ENCODE measurements at regions not wholly inside any gene's neighbourhood (a gene's known extent, or its start where the extent isn't known, plus 50 kb on each side); places are given as distances from the start of the nearest gene placed in this dataset.
A peak's percentile ranks its signal among the peaks of the same experiment; 100 is the strongest.

GRCh38 chr10:128839134-128839533 lies 627.9 kb upstream of the MGMT start:
- no peak for DNase-seq

GRCh38 chr10:128839701-128840100 lies 627.3 kb upstream of the MGMT start:
- DNase-seq: no peak

- DNase-seq: no peak
These were observed 623.1 kb upstream of the MGMT start for GRCh38 chr10:128843972-128844371.

GRCh38 chr10:128846927-128847326 lies 620.1 kb upstream of the MGMT start:
- DNase-seq: no peak

- DNase-seq: no peak
These were observed 618.2 kb upstream of the MGMT start for GRCh38 chr10:128848810-128849209.

- DNase-seq: no peak
These were observed 616.4 kb upstream of the MGMT start for GRCh38 chr10:128850647-128851046.

- DNase-seq: no peak
These were observed 615.8 kb upstream of the MGMT start for GRCh38 chr10:128851281-128851680.

GRCh38 chr10:128851726-128852125 lies 615.3 kb upstream of the MGMT start:
- no peak for DNase-seq

GRCh38 chr10:128852449-128852848 lies 614.6 kb upstream of the MGMT start:
- DNase-seq: no peak

GRCh38 chr10:128852902-128853301 lies 614.1 kb upstream of the MGMT start:
- no peak for DNase-seq

GRCh38 chr10:128853537-128853936 lies 613.5 kb upstream of the MGMT start:
- DNase-seq: no peak

- no peak for DNase-seq
These were observed 612.8 kb upstream of the MGMT start for GRCh38 chr10:128854204-128854603.

- DNase-seq: no peak
These were observed 612.1 kb upstream of the MGMT start for GRCh38 chr10:128854963-128855362.

GRCh38 chr10:128855618-128856428 lies 611.2 kb upstream of the MGMT start:
- no peak for DNase-seq

- peak; percentile 36 for DNase-seq
These were observed 607.2 kb upstream of the MGMT start for GRCh38 chr10:128859738-128860386.

- DNase-seq: no peak
These were observed 606.5 kb upstream of the MGMT start for GRCh38 chr10:128860574-128860973.

GRCh38 chr10:128861018-128861901 lies 605.8 kb upstream of the MGMT start:
- no peak for DNase-seq

GRCh38 chr10:128863411-128863810 lies 603.6 kb upstream of the MGMT start:
- no peak for DNase-seq

GRCh38 chr10:128863823-128864405 lies 603.1 kb upstream of the MGMT start:
- no peak for DNase-seq

GRCh38 chr10:128864554-128865295 lies 602.3 kb upstream of the MGMT start:
- no peak for DNase-seq

- DNase-seq: no peak
These were observed 601.4 kb upstream of the MGMT start for GRCh38 chr10:128865436-128866195.

GRCh38 chr10:128866551-128866950 lies 600.5 kb upstream of the MGMT start:
- no peak for DNase-seq

Measured in activated CD4-positive, alpha-beta T cell treated with anti-CD3 and anti-CD28 coated beads, Interleukin-2, Interleukin-6, amounts not matched to agents 100 ng/mL and 50 ng/mL, durations not matched to agents 16 hours and 8 hours (primary cell).